K562 (cell line): ENCODE measurements at regions not wholly inside any gene's neighbourhood (a gene's known extent, or its start where the extent isn't known, plus 50 kb on each side); places are given as distances from the start of the nearest gene placed in this dataset.

Experiments
- ATAC-seq: fragments of 200-7000 bp; cut with Tn5 transposase; 3 replicates; pipeline ENCODE4 v1.9.1; 2020; ENCODE audit warnings: moderate library complexity
- BruUV-seq: library from RNA; stranded (reverse); fragments of 400-500 nt; replicated peaks from 2 replicates; lab custom pipeline; 2021; lab: Mats Ljungman, UMichigan
- CTCF ChIA-PET: fragments of 300-600 bp; formaldehyde crosslinking; extraction: SDS; loops from one replicate; lab custom pipeline; 2021; ENCODE audit warnings: low intra/inter-chr PET ratio; lab: Yijun Ruan, JAX
- POLR2A ChIA-PET: fragments of 300-600, 350-650 bp; sonication (Branson Sonifier 250); formaldehyde crosslinking; extraction: SDS; loops from one replicate; lab custom pipeline; 2021; ENCODE audit warnings: antibody characterized with exemption, inconsistent platforms; lab: Yijun Ruan, JAX
- DNase-seq, 4 experiments: peaks; one replicate each; pipeline versions ENCODE4 v3.0.0 to v3.0.0-alpha.2; 2011 to 2018; ENCODE audit warnings: low spot score in 3 of 4, mixed read lengths in 3 of 4; ENCODE audit errors: extremely low read depth in 1 of 4
- FAIRE-seq: peaks from 2 replicates; lab custom pipeline; 2011; peaks lifted over from hg19 to GRCh38; lab: Jason Lieb, UNC
- H2AFZ ChIP-seq: 2 replicates; pipeline ENCODE4 v1.6.0; 2011; ENCODE audit warnings: low read depth, low read length, control low read depth, inconsistent platforms
- H3K27ac ChIP-seq: fragments of 200-600 bp; 3 replicates; pipeline ENCODE4 v1.8.0; 2011; ENCODE audit warnings: low read depth, mild to moderate bottlenecking, control low read depth, inconsistent platforms, low read length, moderate library complexity, mixed read lengths; ENCODE audit errors: extremely low read depth
- H3K27me3 ChIP-seq, 2 experiments: fragments of 300-600 bp in 1 of 2; 2 replicates in 1 of 2; 3 replicates in 1 of 2; pipeline versions ENCODE4 v1.6.0 to v1.8.0; 2011; ENCODE audit warnings: inconsistent platforms in 2 of 2, low read length in 2 of 2, mild to moderate bottlenecking in 1 of 2, mixed read lengths in 1 of 2, moderate library complexity in 1 of 2; ENCODE audit not compliant: control insufficient read depth in 2 of 2, insufficient read depth in 2 of 2
- H3K36me3 ChIP-seq: fragments of 300-600 bp; 3 replicates; pipeline ENCODE4 v1.8.0; 2011; ENCODE audit warnings: mild to moderate bottlenecking, low read length, inconsistent platforms; ENCODE audit not compliant: control insufficient read depth, insufficient read depth
- H3K4me1 ChIP-seq, 2 experiments: fragments of 200-600 bp in 1 of 2; replicated peaks in 1 of 2; 2 replicates in 1 of 2; 3 replicates in 1 of 2; pipeline versions ENCODE4 v1.5.1 to v1.8.0; 2011; ENCODE audit warnings: inconsistent platforms in 2 of 2, low read length in 2 of 2, mild to moderate bottlenecking in 1 of 2, mixed read lengths in 1 of 2, moderate library complexity in 1 of 2; ENCODE audit not compliant: control insufficient read depth in 2 of 2, insufficient read depth in 2 of 2
- H3K4me2 ChIP-seq: 2 replicates; pipeline ENCODE4 v1.6.1; 2011; ENCODE audit warnings: low read length, control low read depth, inconsistent platforms, mixed read lengths; ENCODE audit not compliant: insufficient read depth
- H3K4me3 ChIP-seq: fragments of 200-600 bp; sonication (generic), shearing (Covaris generic); 2 replicates; pipeline ENCODE4 v1.5.1; 2016; ENCODE audit warnings: control low read depth, inconsistent platforms
- H3K79me2 ChIP-seq: fragments of 200-600 bp; 3 replicates; pipeline ENCODE4 v1.8.0; 2011; ENCODE audit warnings: low read length, inconsistent platforms; ENCODE audit not compliant: control insufficient read depth, insufficient read depth
- H3K9ac ChIP-seq, 2 experiments: 2 replicates each; pipeline versions ENCODE4 v1.6.0 to v1.6.1; 2011; ENCODE audit warnings: low read depth in 2 of 2, low read length in 2 of 2, control low read depth in 1 of 2, inconsistent platforms in 1 of 2, mild to moderate bottlenecking in 1 of 2, mixed read lengths in 1 of 2; ENCODE audit not compliant: insufficient read depth in 1 of 2
- H3K9me1 ChIP-seq: one replicate; pipeline ENCODE4 v1.6.0; 2011; ENCODE audit warnings: inconsistent platforms, mild to moderate bottlenecking, low read length, moderate library complexity; ENCODE audit not compliant: control insufficient read depth, insufficient read depth
- H3K9me3 ChIP-seq: replicated peaks from 2 replicates; pipeline ENCODE4 v1.5.1; 2011; ENCODE audit warnings: low read depth, low read length, inconsistent platforms; ENCODE audit not compliant: control insufficient read depth, insufficient read depth
- H4K20me1 ChIP-seq: replicated peaks from 2 replicates; pipeline ENCODE4 v1.6.1; 2011; ENCODE audit warnings: low read length, inconsistent platforms, mixed read lengths; ENCODE audit not compliant: control insufficient read depth, insufficient read depth
- ELF1 ChIP-seq: fragments of 200-800 bp; sonication (Bioruptor generic); IDR thresholded peaks from 2 replicates; pipeline ENCODE4 v1.6.1; 2016; ENCODE audit warnings: missing genetic modification characterization, missing compliant biosample characterization
- KLF10 ChIP-seq: fragments of 250-450 bp; sonication (Bioruptor Pico); IDR thresholded peaks from 2 replicates; pipeline ENCODE4 v1.6.1; 2021; ENCODE audit warnings: matching md5 sums
- NR2C2 ChIP-seq, 2 experiments: fragments of 200-800 bp in 1 of 2; sonication (Bioruptor generic) in 1 of 2; sonication (generic) in 1 of 2; formaldehyde crosslinking in 1 of 2; IDR thresholded peaks; 2 replicates each; pipeline versions ENCODE4 v1.6.1 to v1.8.0; 2016 to 2022; ENCODE audit warnings: mild to moderate bottlenecking in 1 of 2, missing compliant biosample characterization in 1 of 2, missing genetic modification characterization in 1 of 2, missing genetic modification reagents in 1 of 2
- PCBP2 ChIP-seq: fragments of 200-400 bp; formaldehyde crosslinking; IDR thresholded peaks from 2 replicates; pipeline ENCODE4 v1.6.1; 2018; ENCODE audit warnings: low read length, low read depth, mild to moderate bottlenecking, moderate library complexity; ENCODE audit not compliant: poor library complexity, severe bottlenecking
- PHB2 ChIP-seq: fragments of 450-650 bp; IDR thresholded peaks from 2 replicates; pipeline ENCODE4 v1.6.1; 2017; ENCODE audit warnings: low read depth
- RBM14 ChIP-seq: fragments of 200-400 bp; formaldehyde crosslinking; IDR thresholded peaks from 2 replicates; pipeline ENCODE4 v1.6.1; 2018; ENCODE audit warnings: low read depth, mild to moderate bottlenecking, low read length, moderate library complexity, borderline replicate concordance; ENCODE audit not compliant: insufficient read depth
- SMAD1 ChIP-seq: fragments of 150-350 bp; IDR thresholded peaks from 2 replicates; pipeline ENCODE4 v1.6.1; 2014; ENCODE audit warnings: low read length, low read depth; ENCODE audit not compliant: partially characterized antibody
- SRSF3 ChIP-seq: fragments of 200-400 bp; formaldehyde crosslinking; IDR thresholded peaks from 2 replicates; pipeline ENCODE4 v1.6.1; 2016; ENCODE audit warnings: mild to moderate bottlenecking, low read length, moderate library complexity; ENCODE audit not compliant: insufficient read depth
- SRSF7 ChIP-seq: fragments of 200-400 bp; formaldehyde crosslinking; optimal IDR thresholded peaks from 2 replicates; pipeline ENCODE3; 2017; ENCODE audit warnings: mild to moderate bottlenecking, low read depth, low read length
- ZNF77 ChIP-seq: fragments of 250-450 bp; sonication (Bioruptor Pico); IDR thresholded peaks from 2 replicates; pipeline ENCODE4 v1.5.0; 2020
- WGBS: fragments of 100-300 bp; shearing (Covaris generic); methylation state at CpG from one replicate; pipeline ENCODE4 v1.1.6; 2016; ENCODE audit warnings: low coverage, mixed read lengths; ENCODE audit not compliant: insufficient coverage; ENCODE audit errors: missing lambda C conversion rate; 5-methylcytosine and 5-hydroxymethylcytosine counted together
- in situ Hi-C: fragments of 300-500 bp; cut with MboI; formaldehyde crosslinking; loops from 4 replicates; pipeline ENCODE4 v1.15.0; 2018; ENCODE audit warnings: inconsistent platforms, mixed read lengths
- intact Hi-C: fragments of 100-400 bp; cut with micrococcal nuclease; formaldehyde crosslinking; loops from 2 replicates; pipeline ENCODE4 v1.14.2; 2022
- TF ChIP-seq, protein P1 (sequence below), 2 experiments: fragments of 450-650 bp in 1 of 2; sonication (generic) in 1 of 2; formaldehyde crosslinking in 1 of 2; IDR thresholded peaks; 2 replicates each; pipeline versions ENCODE4 v1.7.1 to v1.9.0; 2016 to 2022; ENCODE audit warnings: inconsistent platforms in 1 of 2, mild to moderate bottlenecking in 1 of 2, missing genetic modification reagents in 1 of 2

DNA sequence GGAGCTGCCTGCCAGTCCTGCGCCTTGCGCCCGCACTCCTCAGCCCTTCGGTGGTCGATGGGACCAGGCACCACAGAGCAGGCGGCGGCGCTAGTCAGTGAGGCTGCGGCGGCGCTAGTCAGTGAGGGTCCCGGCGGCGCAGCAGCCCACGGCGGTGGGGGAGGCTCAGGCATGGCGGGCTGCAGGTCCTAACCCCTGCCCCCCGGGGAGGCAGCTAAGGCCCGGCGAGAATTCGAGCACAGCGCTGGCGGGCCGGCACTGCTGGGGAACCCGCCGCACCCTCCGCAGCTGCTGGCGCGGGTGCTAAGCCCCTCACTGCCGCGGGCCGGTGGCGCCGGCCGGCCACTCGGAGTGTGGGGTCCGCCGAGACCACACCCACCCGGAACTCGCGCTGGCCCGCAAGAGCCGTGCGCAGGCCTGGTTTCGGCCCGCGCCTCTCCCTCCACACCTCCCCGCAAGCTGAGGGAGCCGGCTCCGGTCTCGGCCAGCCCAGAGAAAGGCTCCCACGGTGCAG lies 867.4 kb downstream of the DSC3 start (continued):
- TF ChIP-seq PHB2: no peak
- TF ChIP-seq SMAD1: no peak
- TF ChIP-seq ELF1 (tag): 0 out of 2 replicates have a peak, but pooled peaks have one; percentile 22

DNA sequence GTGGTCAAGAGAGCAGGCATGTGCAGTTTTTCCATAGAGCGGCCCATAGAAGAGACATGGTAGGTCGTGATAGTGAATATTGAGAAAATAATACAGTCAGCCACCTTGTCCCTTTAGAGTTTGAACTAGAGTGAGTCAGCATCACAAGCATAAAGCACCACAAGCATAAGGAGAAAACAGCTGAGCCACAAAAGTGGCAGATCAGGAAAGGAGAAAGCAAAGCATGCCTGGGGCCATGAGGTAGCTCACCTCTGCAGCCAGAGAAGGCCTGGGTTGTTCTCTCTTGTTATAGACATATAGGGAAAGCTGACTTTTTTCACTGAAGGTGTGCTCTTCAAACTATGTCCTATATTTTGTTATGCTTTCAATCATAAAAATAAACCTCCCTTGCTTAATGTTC lies 879.0 kb downstream of the DSC3 start:
- H4K20me1 ChIP-seq: no peaks in the 10 kb centered on the region
- H3K79me2 ChIP-seq: no peaks in the 10 kb centered on the region
- no TSS peak for BruUV-seq
- no peak overlapping the region for H3K9ac ChIP-seq
- H2AFZ ChIP-seq: no peak overlapping the region
- no peak overlapping the region for H3K27ac ChIP-seq
- ChIA-PET CTCF (no interaction called here), POLR2A (no interaction called here)
- H3K9me1 ChIP-seq: no peaks in the 10 kb centered on the region
- WGBS: 8% methylated on average over 2 of the region's 2 CpGs
- no peak overlapping the region for H3K4me3 ChIP-seq
- no peak for FAIRE-seq
- in situ Hi-C loops: no loop called here
- ATAC-seq: no peak
- no peaks in the 10 kb centered on the region for H3K36me3 ChIP-seq
- no peaks in the 10 kb centered on the region for H3K4me1 ChIP-seq
- H3K9me3 ChIP-seq: no peaks in the 10 kb centered on the region
- no peak overlapping the region for H3K4me2 ChIP-seq
- no peak for DNase-seq
- intact Hi-C loops: no loop called here
- H3K27me3 ChIP-seq: no peaks in the 10 kb centered on the region
- TF ChIP-seq, protein P1, sequence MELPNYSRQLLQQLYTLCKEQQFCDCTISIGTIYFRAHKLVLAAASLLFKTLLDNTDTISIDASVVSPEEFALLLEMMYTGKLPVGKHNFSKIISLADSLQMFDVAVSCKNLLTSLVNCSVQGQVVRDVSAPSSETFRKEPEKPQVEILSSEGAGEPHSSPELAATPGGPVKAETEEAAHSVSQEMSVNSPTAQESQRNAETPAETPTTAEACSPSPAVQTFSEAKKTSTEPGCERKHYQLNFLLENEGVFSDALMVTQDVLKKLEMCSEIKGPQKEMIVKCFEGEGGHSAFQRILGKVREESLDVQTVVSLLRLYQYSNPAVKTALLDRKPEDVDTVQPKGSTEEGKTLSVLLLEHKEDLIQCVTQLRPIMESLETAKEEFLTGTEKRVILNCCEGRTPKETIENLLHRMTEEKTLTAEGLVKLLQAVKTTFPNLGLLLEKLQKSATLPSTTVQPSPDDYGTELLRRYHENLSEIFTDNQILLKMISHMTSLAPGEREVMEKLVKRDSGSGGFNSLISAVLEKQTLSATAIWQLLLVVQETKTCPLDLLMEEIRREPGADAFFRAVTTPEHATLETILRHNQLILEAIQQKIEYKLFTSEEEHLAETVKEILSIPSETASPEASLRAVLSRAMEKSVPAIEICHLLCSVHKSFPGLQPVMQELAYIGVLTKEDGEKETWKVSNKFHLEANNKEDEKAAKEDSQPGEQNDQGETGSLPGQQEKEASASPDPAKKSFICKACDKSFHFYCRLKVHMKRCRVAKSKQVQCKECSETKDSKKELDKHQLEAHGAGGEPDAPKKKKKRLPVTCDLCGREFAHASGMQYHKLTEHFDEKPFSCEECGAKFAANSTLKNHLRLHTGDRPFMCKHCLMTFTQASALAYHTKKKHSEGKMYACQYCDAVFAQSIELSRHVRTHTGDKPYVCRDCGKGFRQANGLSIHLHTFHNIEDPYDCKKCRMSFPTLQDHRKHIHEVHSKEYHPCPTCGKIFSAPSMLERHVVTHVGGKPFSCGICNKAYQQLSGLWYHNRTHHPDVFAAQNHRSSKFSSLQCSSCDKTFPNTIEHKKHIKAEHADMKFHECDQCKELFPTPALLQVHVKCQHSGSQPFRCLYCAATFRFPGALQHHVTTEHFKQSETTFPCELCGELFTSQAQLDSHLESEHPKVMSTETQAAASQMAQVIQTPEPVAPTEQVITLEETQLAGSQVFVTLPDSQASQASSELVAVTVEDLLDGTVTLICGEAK (IDR thresholded peaks at IDR 0.05): no peak
- TF ChIP-seq, protein P1 (CRISPR knock-in tag; IDR thresholded peaks at IDR 0.05): no peak
- TF ChIP-seq RBM14 (no peak), SRSF7 (no peak), PCBP2 (no peak), SRSF3 (no peak), NR2C2 (CRISPR knock-in tag; IDR thresholded peaks at IDR 0.05) (no peak), NR2C2 (tag; IDR thresholded peaks at IDR 0.05) (no peak), SMAD1 (no peak), ZNF77 (CRISPR knock-in tag) (no peak), KLF10 (CRISPR knock-in tag) (no peak)
